Limb (tissue), 2 donors: ENCODE measurements at regions not wholly inside any gene's neighbourhood (a gene's known extent, or its start where the extent isn't known, plus 50 kb on each side); places are given as distances from the start of the nearest gene placed in this dataset.
"Not testable (repeated sequence)": the region's sequence is repeated elsewhere in the genome, so short reads cannot be mapped to it uniquely, and the experiment has no call there.

Experiments used
- DNase-seq, 2 donors: peaks; one replicate each; pipeline ENCODE4 v3.0.0-alpha.2; 2016; ENCODE audit errors: extremely low spot score in 2 of 2

DNA sequence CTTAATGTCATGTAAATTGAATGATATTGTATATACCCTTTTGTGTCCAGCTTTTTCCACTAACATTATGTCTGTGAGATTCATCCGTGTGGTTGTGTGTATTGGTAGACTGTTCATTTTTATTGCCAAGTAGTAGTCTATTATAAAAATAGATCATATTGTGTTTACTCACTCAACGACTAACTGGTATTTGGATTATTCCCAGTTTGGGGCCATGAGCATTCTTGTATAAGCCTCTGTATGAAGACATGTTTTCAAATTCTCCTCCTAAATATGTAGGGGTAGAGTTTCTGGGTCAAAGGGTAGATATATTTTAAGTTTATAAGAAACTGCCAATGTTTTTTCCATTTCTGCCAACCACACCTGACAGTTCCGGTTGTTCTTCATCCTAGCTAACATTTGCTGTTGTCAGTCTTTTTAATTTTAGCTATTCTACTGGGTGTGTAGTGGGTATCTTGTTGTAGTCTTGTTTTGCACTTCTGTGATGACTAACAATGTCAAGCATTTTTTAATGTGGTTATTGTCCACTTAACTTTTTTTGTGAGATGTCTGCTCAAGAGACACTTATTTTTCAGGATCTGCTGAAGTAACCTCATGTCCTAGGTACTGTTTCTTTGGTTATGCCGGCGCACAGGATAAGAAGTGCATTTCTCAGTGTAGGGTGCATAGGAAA, 93.2 kb downstream of the DACT1 start:
- no peak for DNase-seq

GRCh38 chr14:58731465-58732293, 93.9 kb downstream of the DACT1 start:
- DNase-seq: no peak

- no peak for DNase-seq
These were observed 94.6 kb downstream of the DACT1 start for GRCh38 chr14:58732387-58732786.

DNA sequence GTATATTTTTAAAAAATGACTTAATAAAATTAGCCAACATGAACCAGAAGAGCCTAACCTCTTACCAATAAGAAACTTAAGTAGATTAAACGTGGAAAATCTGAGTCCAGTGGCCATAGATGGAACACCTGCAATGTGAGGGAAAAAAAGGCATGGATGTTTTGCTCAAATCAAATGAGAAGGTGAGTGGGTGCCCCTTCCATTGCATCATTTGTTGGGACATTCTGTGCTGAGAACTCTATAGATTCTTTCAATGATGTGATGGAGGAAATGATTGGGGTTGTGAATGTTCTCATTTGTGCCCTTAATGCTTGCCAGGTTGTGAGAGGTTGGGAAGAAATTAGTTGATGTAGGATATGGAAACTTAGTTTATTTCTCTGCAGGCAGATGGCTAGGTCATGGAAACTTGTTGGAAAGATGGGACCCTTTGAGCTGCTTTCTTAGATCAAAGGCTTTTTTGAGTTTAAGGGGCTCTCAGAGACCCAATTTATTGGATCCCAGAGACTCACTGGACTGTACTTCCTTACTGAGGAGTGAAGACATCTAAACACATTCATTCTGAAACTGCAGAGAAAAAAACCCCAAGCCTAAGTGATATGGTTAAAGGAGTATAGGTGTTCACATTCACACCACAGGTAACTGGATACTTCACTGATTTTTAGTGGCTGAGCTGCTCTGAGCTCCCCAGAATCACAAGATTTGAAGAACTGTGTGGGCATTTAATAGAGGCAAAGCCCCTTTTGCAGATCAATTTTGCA, 95.9 kb downstream of the DACT1 start:
- DNase-seq: no peak

DNA sequence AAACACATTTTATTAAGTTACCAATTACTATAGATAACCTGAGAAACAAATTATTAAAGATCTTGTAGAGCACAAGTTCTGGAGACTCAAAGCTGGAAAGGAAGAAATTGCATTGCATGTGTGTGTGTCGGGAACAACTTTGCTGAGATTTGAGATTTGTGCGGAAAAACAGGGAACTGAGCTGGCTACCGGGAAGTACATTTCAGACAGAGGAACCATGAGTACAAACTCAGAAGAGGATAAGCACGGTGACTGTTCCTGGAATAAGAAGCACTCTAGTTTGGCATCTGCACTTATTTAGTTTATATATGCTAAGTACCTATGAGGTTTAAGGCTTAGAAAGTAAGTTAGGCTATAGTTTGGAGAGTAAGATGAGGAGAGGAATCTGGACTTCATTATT, 97.8 kb downstream of the DACT1 start:
- DNase-seq: no peak

DNA sequence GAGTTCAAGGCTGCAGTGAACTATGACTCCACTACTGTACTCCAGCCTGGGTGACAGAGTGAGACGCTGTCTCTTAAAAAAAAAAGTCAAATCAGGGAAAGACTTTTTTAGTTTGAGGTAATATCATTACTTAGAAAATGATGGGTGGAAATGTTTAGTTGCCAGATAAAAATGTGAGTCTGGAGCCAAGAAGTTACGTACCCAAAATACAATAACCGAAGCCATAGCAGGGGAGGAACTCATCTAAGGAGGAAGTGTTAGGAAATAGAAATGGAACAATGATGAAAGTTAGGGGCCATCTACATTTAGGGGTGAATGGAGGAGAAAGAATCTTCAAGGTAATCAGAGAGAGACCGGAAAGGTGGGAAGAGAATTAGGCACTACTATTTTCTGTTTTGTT, 98.8 kb downstream of the DACT1 start:
- no peak for DNase-seq

GRCh38 chr14:58737511-58737910, 99.7 kb downstream of the DACT1 start:
- DNase-seq: no peak

DNA sequence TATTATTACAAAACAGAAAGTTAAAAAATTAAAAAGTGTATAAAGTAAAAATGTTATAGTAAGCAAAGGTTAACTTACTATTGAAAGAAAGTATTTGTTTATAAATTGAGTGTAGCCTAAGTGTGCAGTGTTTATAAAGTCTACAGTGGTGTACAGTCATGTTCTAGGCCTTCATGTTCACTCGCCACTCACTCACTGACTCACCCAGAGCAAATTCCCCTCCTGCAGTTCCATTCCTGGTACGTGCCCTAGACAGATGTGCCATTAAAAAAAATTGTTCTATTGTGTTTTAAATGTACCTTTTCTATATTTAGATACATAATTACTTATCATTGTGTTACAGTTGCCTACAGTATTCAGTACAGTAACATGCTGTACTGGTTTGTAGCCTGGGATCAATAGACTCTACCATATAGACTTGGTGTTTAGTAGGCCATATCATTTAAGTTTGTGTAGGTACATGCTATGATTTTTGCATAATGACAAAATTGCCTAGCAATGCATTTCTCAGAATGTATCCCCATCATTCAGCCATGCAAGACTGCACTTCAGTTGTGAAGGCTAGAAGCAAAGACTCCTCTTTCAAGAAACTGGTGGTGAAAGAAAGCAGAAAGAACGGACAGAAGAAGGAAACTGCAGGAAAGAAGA, 100.6 kb downstream of the DACT1 start:
- no peak for DNase-seq

GRCh38 chr14:58738876-58739275, 101.1 kb downstream of the DACT1 start:
- no peak for DNase-seq

DNA sequence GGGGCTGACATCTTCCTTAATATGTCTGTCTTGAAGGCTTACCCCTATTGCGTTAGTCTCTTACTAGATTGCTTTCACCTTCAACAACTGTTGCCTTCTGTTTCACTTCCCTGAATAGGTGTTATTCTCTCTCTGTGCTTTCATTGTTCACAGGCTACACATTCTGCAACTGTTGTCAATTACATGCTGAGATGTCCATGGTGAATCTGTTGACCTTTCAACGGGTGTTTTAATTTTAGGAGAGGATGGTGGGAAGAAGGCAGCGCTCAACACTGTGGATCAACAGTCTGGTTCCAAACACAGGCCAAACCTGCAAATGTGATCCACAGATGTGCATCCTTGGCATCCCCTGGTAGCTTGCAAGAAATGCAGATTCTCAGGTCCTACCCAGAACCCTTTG, 101.9 kb downstream of the DACT1 start:
- no peak for DNase-seq

DNA sequence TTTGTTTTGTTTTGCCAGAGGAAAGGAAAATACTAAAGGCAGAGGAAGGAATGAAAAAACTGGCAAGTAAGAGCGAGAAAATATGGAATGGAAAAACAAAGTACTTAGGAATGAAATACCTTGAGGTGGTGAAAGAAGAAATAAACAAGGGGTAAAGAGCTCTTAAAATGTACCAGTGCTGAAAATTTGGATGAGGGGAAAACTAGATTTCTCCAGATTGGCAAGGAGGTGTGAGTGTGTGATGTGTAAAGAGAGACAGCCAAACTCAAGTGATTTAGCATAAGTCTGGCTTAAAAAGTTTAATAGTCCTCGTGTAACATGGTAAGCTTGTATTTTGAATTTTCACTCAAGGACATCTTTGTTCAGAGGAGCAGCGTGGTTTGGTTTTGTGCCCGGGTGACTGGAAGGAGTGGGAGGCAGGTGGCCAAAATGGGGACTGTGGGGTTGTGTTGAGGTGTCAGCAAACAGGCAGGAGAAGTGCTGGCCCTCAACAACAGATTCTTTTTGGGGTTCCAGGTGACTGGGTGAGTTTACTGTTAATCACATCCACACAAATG, 102.7 kb downstream of the DACT1 start:
- peak; percentile 45 to 58 for DNase-seq

DNA sequence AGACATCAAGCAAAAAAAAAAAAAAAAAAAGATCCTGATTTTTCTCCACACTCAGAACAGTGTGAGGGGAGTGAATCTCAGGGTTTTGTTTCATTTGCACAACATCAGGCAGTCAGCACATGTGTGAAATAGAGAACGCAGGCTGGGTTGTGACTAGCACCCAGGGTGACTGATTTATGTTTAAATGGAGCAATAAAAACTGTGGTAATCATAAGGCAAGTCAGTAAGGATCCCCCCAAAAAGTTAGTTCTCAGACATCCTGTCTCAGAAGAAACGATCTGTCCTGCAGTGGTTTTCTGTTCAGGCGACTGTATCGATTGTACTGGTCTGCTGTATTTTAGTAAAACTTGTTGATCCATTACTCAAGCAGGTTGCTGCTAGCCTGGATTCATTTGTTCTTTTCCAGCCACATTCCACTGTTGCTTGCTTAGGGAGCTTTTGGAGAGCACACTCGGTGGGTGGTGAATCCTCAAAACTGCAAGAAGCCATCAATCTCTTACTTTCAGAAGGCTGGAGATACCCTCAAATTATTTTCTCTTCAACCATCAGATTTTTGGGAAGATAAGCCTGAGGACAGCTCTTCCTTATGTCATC, 107.1 kb downstream of the DACT1 start:
- no peak for DNase-seq

DNA sequence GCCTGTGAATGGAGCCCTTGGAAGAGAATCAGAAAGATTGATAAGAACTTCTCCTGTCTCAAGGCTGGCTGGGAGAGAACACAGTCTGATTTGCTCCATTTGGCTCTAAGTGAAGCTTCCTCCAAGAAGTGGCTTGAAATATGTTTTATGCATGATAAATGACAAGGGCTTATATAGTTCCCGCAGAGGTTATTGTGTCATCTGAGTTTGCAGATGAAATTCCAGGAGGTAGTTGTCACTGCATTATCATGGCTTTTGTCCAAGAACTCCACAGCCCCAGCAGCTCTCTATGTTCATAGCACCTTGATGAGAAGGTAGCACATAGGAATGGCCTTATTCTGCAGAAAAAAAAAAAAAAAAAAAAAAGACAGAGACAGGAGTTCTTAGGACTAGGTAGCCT, 108.5 kb downstream of the DACT1 start:
- DNase-seq: no peak

GRCh38 chr14:58746701-58747100, 108.9 kb downstream of the DACT1 start:
- no peak for DNase-seq

- no peak for DNase-seq
These were observed 109.4 kb downstream of the DACT1 start for GRCh38 chr14:58747181-58747580.

- not testable (repeated sequence) for DNase-seq
These were observed 110.5 kb downstream of the DACT1 start for GRCh38 chr14:58748251-58748650.

- no peak for DNase-seq
These were observed 111.4 kb downstream of the DACT1 start for GRCh38 chr14:58749066-58749669.

GRCh38 chr14:58750321-58751269, 112.8 kb downstream of the DACT1 start:
- no peak for DNase-seq

GRCh38 chr14:58751788-58752187, 114.0 kb downstream of the DACT1 start:
- no peak for DNase-seq

- no peak for DNase-seq
These were observed 114.5 kb downstream of the DACT1 start for GRCh38 chr14:58752289-58752688.
